GM13977 (cell line): ENCODE measurements at regions not wholly inside any gene's neighbourhood (a gene's known extent, or its start where the extent isn't known, plus 50 kb on each side); places are given as distances from the start of the nearest gene placed in this dataset.

ENCODE experiments used
- DNase-seq: peaks from one replicate; pipeline ENCODE4 v3.0.0; 2012; ENCODE audit warnings: low spot score
- CTCF ChIP-seq: IDR thresholded peaks from 2 replicates; pipeline ENCODE4 v1.5.1; 2012; ENCODE audit warnings: mild to moderate bottlenecking, control low read depth; ENCODE audit not compliant: insufficient read depth; ENCODE audit errors: extremely low read depth, missing control alignments
- in situ Hi-C: fragments of 300-500 bp; cut with MboI; formaldehyde crosslinking; loops from one replicate; pipeline ENCODE4 v1.12.0; 2022; ENCODE audit warnings: low sequenced_read_pairs, low pct_unique_long_range_greater_than_20kb, mixed read lengths, inconsistent platforms; ENCODE audit not compliant: unreplicated experiment

GRCh38 chr11:2083411-2083810, 55.8 kb downstream of the IGF2 start:
- in situ Hi-C loops = no loop called here
- TF ChIP-seq CTCF = no peak
- DNase-seq = no peak

- in situ Hi-C loops = no loop called here
- TF ChIP-seq CTCF = no peak
- no peak for DNase-seq
Observed at GRCh38 chr11:2077061-2077802, 62.0 kb downstream of the IGF2 start.

GRCh38 chr11:2076441-2076840, 62.7 kb downstream of the IGF2 start:
- no peak for TF ChIP-seq CTCF
- no peak for DNase-seq
- in situ Hi-C loops = no loop called here

- in situ Hi-C loops = no loop called here
- TF ChIP-seq CTCF = peak; percentile 33
- DNase-seq = no peak
Observed at GRCh38 chr11:2074266-2074825, 64.8 kb downstream of the IGF2 start.

DNA sequence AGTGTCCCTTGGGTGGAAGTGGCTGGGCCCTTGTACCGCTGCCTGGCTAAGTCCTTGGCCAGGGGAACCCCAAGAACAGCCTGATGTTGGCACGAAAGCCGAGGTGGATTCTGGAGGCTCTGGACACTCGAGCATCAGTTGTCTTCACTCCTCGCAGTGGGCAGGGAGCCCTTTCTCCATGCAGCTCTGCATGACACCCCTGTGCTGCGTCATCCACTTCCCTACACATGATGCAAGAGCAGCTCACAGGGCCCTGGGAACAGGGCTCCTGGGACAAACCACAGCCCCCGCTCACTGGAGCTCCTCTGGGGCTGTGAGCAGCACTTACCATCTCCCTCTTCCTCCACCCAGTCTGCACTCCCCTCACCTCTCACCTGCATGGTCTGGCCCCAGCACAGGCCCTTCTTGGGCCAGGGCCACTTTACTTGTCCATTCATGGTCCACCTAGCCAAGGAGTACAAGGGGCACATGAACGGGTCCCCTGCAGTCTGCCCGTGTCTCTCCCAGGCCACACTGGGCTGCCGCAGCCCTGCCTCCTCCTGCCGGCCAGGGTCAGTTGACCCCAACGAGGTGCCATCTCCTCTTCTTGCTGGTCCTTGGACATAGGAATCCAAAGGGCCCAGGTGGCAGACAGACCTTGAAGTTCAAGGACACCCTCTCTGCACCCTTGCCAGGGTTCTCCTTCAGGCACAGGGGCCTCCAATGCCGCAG, 66.5 kb downstream of the IGF2 start:
- DNase-seq = no peak
- in situ Hi-C loops = no loop called here
- TF ChIP-seq CTCF = no peak

- no peak for TF ChIP-seq CTCF
- in situ Hi-C loops = no loop called here
- no peak for DNase-seq
Observed at GRCh38 chr11:2071748-2072385, 67.3 kb downstream of the IGF2 start.
